ENCODE measurements at regions not wholly inside any gene's neighbourhood (a gene's known extent, or its start where the extent isn't known, plus 50 kb on each side); places are given as distances from the start of the nearest gene placed in this dataset.
"Not testable (repeated sequence)": the region's sequence is repeated elsewhere in the genome, so short reads cannot be mapped to it uniquely, and the experiment has no call there.

- POLR2A ChIA-PET; DNase-seq (ENCODE audit: low read depth); CTCF ChIA-PET; H3K36me3 ChIP-seq (ENCODE audit: control insufficient read depth, insufficient read depth, low read length); H3K4me3 ChIP-seq (ENCODE audit: low read depth, low read length); H3K27me3 ChIP-seq (ENCODE audit: control insufficient read depth, insufficient read depth, low read length): not testable (repeated sequence)
These were observed 137.2 kb upstream of the NBPF9 start for GRCh38 chr1:149240530-149240929.

- H3K36me3 ChIP-seq (ENCODE audit: control insufficient read depth, insufficient read depth, low read length); CTCF ChIA-PET; POLR2A ChIA-PET; H3K27me3 ChIP-seq (ENCODE audit: control insufficient read depth, insufficient read depth, low read length); H3K4me3 ChIP-seq (ENCODE audit: low read depth, low read length); DNase-seq (ENCODE audit: low read depth): not testable (repeated sequence)
These were observed 137.9 kb upstream of the NBPF9 start for GRCh38 chr1:149241272-149241671.

GRCh38 chr1:149243572-149243971, 140.2 kb upstream of the NBPF9 start:
- H3K36me3 ChIP-seq (ENCODE audit: control insufficient read depth, insufficient read depth, low read length); H3K4me3 ChIP-seq (ENCODE audit: low read depth, low read length); CTCF ChIA-PET; DNase-seq (ENCODE audit: low read depth); POLR2A ChIA-PET; H3K27me3 ChIP-seq (ENCODE audit: control insufficient read depth, insufficient read depth, low read length): not testable (repeated sequence)

GRCh38 chr1:149244621-149245020, 141.3 kb upstream of the NBPF9 start:
- CTCF ChIA-PET; POLR2A ChIA-PET; DNase-seq (ENCODE audit: low read depth): not testable (repeated sequence)

GRCh38 chr1:149246212-149246611, 142.9 kb upstream of the NBPF9 start:
- DNase-seq (ENCODE audit: low read depth); H3K27me3 ChIP-seq (ENCODE audit: control insufficient read depth, insufficient read depth, low read length); H3K36me3 ChIP-seq (ENCODE audit: control insufficient read depth, insufficient read depth, low read length); H3K4me3 ChIP-seq (ENCODE audit: low read depth, low read length); CTCF ChIA-PET; POLR2A ChIA-PET: not testable (repeated sequence)

More at GRCh38 chr1:149244621-149245020, 141.3 kb upstream of the NBPF9 start:
- not testable (repeated sequence) for H3K36me3 ChIP-seq (ENCODE audit: control insufficient read depth, insufficient read depth, low read length); H3K27me3 ChIP-seq (ENCODE audit: control insufficient read depth, insufficient read depth, low read length); H3K4me3 ChIP-seq (ENCODE audit: low read depth, low read length)

- H3K27me3 ChIP-seq (ENCODE audit: control insufficient read depth, insufficient read depth, low read length); H3K4me3 ChIP-seq (ENCODE audit: low read depth, low read length); H3K36me3 ChIP-seq (ENCODE audit: control insufficient read depth, insufficient read depth, low read length); CTCF ChIA-PET; DNase-seq (ENCODE audit: low read depth); POLR2A ChIA-PET: not testable (repeated sequence)
These were observed 145.3 kb upstream of the NBPF9 start for GRCh38 chr1:149248610-149249009.

GRCh38 chr1:149249850-149250467, 146.6 kb upstream of the NBPF9 start:
- DNase-seq (ENCODE audit: low read depth); CTCF ChIA-PET; POLR2A ChIA-PET; H3K27me3 ChIP-seq (ENCODE audit: control insufficient read depth, insufficient read depth, low read length); H3K4me3 ChIP-seq (ENCODE audit: low read depth, low read length); H3K36me3 ChIP-seq (ENCODE audit: control insufficient read depth, insufficient read depth, low read length): not testable (repeated sequence)

- H3K27me3 ChIP-seq (ENCODE audit: control insufficient read depth, insufficient read depth, low read length); POLR2A ChIA-PET; H3K36me3 ChIP-seq (ENCODE audit: control insufficient read depth, insufficient read depth, low read length); H3K4me3 ChIP-seq (ENCODE audit: low read depth, low read length); DNase-seq (ENCODE audit: low read depth); CTCF ChIA-PET: not testable (repeated sequence)
These were observed 151.8 kb upstream of the NBPF9 start for GRCh38 chr1:149254894-149255847.

- POLR2A ChIA-PET; H3K4me3 ChIP-seq (ENCODE audit: low read depth, low read length); DNase-seq (ENCODE audit: low read depth); H3K27me3 ChIP-seq (ENCODE audit: control insufficient read depth, insufficient read depth, low read length); CTCF ChIA-PET; H3K36me3 ChIP-seq (ENCODE audit: control insufficient read depth, insufficient read depth, low read length): not testable (repeated sequence)
These were observed 156.9 kb upstream of the NBPF9 start for GRCh38 chr1:149260284-149260683.

GRCh38 chr1:149260736-149261340, 157.5 kb upstream of the NBPF9 start:
- DNase-seq (ENCODE audit: low read depth); H3K4me3 ChIP-seq (ENCODE audit: low read depth, low read length); H3K27me3 ChIP-seq (ENCODE audit: control insufficient read depth, insufficient read depth, low read length); POLR2A ChIA-PET; H3K36me3 ChIP-seq (ENCODE audit: control insufficient read depth, insufficient read depth, low read length); CTCF ChIA-PET: not testable (repeated sequence)

- H3K36me3 ChIP-seq (ENCODE audit: control insufficient read depth, insufficient read depth, low read length); H3K27me3 ChIP-seq (ENCODE audit: control insufficient read depth, insufficient read depth, low read length): not testable (repeated sequence)
These were observed 163.9 kb upstream of the NBPF9 start for GRCh38 chr1:149267287-149267686.

GRCh38 chr1:149269001-149269702, 165.8 kb upstream of the NBPF9 start:
- H3K27me3 ChIP-seq (ENCODE audit: control insufficient read depth, insufficient read depth, low read length); POLR2A ChIA-PET; H3K4me3 ChIP-seq (ENCODE audit: low read depth, low read length); DNase-seq (ENCODE audit: low read depth); CTCF ChIA-PET; H3K36me3 ChIP-seq (ENCODE audit: control insufficient read depth, insufficient read depth, low read length): not testable (repeated sequence)

More at GRCh38 chr1:149267287-149267686, 163.9 kb upstream of the NBPF9 start:
- CTCF ChIA-PET; H3K4me3 ChIP-seq (ENCODE audit: low read depth, low read length); POLR2A ChIA-PET; DNase-seq (ENCODE audit: low read depth): not testable (repeated sequence)

Data from BJ (cell line).